ENCODE measurements at regions not wholly inside any gene's neighbourhood (a gene's known extent, or its start where the extent isn't known, plus 50 kb on each side); places are given as distances from the start of the nearest gene placed in this dataset.

DNA sequence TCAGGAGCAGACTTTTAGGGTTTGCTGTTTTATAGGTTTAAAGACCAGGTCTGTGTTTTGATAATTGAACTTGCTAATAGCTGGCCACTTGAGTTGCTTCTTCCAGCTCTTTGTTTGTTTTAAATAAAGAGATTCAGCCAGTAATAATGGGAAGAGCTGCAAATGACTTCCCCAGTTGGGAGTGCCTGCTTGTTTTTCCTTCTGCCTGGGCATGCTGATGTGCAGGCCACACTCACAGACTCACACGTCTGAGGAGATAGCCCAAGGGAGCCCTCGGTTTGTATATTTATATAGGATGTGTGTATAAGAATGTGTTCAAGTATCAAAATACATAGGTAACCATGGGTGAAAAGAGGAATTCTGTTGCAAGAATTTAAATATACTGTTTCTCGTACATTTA lies 78.2 kb upstream of the BOC start:
- no peak for FAIRE-seq
- no peak for DNase-seq (ENCODE audit: extremely low spot score, insufficient read length, low read depth)

DNA sequence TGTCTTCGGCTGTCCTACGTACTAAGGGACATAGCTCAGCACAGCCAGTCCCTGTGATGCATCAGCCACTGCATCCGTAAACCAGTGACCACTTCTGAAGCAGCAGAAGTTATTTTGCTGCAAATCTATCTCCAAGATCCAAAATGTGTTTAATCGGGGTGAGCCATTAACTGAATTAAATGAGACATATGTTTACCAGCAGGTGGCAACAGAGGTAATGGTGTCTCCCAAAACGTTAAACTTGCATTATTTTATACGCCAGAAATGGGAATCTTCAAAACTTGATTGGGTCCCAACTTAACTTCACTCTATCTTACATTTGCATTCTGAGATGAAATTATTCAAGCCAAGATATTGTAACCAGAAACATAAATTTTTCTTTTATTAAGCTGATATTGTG lies 75.3 kb upstream of the BOC start:
- no peak for DNase-seq (ENCODE audit: extremely low spot score, insufficient read length, low read depth)
- FAIRE-seq: peak; percentile 63

DNA sequence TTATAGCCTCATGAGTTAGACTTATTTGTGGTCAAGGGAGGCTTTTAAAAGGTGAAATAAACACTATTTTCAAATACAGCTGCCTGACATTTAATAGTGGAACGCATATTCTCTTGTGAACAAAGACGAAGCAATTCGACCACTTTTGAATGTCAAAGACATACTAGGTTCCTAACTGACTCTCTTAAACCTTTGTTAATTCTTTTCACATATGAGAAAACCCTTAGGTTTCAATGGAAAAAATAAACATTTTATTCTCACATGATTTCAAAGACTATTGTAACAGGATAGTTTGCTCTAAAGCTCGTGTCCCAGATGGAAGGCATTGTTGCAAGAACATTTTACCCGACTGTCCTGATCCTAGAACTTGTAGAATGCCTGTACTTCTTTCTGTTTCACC lies 74.8 kb upstream of the BOC start:
- DNase-seq (ENCODE audit: extremely low spot score, insufficient read length, low read depth) (no peak), FAIRE-seq (no peak)

DNA sequence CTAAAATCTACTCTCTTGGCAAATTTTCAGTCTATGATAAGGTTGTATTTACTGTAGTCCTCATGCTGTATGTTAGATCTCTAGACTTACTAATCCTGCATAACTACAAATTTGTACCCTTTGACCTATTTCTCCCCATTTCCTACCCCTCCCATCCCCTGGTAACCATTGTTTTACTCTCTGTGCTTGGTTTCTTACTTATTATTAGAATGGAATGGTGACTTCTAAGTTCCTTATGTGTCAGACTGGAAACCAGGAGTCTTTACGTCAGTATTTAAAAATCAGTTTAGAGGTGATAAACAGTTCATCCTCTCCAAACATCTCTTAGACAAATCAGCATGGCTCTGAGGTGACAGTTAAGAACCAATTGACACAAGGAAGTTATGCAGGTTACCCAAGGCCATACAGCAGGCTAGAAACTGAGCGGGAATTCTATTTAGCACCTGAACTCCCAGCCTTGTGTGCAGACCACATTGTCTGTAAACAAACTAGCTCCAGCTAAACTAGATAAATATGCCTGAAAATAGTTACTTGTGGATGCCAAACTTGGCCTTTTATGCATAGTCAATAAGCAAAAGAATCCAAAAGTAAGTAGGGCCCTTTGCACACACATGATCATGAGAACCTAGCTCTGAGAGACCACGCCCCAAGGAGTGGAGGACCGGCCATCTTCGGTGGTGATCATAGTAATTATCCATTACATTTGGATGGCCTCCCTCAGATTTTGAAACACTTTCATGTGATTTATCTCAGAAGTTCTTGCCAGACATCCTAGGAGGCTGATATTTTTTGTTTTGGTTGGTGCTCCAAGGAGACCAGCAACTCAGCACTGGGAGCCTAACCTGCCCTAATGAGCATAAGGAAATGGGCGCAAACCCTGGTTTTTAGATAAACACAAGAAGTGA lies 72.3 kb upstream of the BOC start:
- DNase-seq (ENCODE audit: extremely low spot score, insufficient read length, low read depth) (no peak), FAIRE-seq (no peak)

DNA sequence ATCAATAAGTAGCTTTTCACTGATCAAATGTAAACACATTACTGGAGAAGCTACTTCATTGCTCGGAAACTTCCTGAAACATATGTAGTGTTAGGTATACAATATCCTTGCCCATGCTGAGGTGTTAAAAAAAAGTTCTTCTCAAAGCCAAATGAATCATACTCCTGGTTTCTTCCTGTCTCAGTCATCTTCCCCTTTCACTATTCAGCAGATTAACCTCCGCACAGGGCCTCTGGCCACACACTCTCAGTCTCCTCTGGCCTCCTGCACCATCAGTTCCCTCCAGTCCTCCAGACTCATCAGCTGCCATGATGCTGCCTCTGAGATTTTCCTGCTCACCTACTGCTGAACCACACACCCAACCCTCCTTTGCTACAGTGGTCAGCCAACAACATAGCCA lies 70.5 kb upstream of the BOC start:
- no peak for FAIRE-seq
- DNase-seq (ENCODE audit: extremely low spot score, insufficient read length, low read depth): no peak

DNA sequence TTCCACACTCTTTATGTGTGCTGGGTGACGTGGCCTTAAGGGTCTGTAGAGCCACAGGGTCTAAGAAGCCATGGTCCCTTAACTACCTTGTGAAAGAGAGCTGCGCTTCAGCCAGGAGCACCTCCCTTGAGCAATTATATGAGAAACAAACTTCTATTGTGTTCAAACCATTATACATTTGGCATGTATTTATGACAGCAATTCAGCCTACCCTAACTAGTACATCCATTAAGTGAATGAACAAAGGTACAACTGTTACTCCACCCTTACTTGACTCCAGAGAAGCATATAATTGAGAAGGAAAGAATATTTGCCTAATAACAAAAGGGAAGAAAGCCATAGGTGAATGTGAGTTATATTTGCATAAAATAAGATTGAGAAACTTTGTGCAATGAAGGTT lies 69.8 kb upstream of the BOC start:
- DNase-seq (ENCODE audit: extremely low spot score, insufficient read length, low read depth) (no peak), FAIRE-seq (no peak)

DNA sequence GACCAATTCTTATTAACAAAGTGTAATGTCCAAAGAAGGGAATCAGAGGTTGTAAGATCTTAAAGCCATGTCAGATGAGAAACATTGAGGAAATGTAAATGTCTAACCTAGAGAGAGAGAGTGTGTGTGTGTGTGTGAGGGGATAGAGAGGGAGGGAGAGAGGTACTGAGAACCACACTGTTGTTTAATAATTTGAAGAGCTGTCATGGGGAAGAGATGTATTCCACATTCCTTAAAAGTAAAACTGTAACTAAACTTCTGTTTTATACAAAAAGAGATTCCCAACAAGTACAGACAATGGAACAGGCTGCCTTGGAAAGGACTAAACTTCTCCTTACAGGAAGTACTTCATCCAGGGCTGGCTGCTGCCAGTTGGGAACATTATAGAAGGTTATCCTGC lies 68.9 kb upstream of the BOC start:
- FAIRE-seq: no peak
- DNase-seq (ENCODE audit: extremely low spot score, insufficient read length, low read depth): no peak

DNA sequence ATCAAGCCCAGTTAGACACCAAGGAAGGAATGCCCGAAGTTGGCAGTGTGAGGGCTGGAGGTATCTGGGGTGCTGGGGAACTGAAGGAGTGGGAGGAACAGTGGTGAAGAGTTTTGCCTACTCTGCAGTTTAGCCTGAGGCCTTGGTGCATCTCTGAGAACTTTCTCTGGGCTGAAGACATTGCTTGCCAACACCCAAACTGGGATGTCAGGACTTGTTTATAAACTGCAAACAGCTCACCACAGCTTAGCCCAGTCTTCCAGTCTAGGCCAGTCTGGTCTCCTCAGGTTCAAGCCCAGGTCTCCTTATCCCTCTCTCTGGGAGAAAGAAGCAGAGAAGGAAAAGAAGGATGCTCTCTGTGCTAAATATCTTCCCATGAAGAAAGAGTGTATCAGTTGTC lies 68.0 kb upstream of the BOC start:
- DNase-seq (ENCODE audit: extremely low spot score, insufficient read length, low read depth) (no peak), FAIRE-seq (no peak)

DNA sequence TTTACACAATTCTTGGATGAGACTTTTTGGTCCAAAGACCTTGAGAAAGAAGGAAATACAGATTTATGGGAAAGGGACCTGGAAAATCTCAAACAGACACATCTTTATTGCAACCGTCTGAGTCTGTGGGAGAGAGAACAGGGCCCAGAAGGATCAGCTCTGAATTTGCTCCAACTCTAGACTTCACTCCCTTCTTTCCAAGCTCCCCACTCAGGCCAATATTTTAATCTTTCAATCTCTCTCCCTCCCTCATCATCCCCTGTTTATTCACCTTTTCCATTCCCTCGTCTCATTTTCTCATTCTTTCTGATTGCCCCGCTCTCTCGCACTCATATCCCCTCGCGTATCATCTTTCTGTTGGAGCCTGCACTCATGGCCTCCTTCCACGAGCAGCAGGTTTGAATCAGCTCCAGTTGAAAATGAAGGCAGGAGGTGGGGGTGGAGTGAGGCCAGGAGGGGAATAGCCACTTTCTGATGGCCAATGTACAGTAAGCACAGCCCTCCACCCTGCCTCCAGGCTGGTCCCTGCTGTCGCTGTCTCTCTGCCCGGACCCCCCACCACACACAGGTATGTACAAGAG lies 63.6 kb upstream of the BOC start:
- DNase-seq (ENCODE audit: extremely low spot score, insufficient read length, low read depth) (no peak), FAIRE-seq (no peak)

DNA sequence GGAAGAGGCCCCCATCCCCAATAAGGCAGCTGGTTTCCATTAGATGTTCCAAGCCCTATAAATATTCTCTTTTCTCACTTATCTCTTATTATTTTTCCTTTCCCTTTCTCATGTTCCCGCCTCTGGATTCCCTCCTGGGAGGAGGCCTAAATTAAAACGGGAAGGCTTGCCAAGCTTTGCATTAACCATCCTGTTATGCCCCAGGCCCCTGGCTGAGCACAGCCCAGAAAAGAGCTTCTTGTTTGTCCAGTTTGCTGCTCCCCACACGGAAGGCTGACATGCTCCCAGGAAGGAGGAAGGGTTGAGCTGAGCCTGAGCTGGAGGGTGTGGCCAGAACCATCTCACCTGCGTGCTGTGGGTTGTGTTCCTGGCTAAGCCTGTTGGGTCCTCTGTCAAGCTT lies 63.1 kb upstream of the BOC start:
- FAIRE-seq (no peak), DNase-seq (ENCODE audit: extremely low spot score, insufficient read length, low read depth) (no peak)

DNA sequence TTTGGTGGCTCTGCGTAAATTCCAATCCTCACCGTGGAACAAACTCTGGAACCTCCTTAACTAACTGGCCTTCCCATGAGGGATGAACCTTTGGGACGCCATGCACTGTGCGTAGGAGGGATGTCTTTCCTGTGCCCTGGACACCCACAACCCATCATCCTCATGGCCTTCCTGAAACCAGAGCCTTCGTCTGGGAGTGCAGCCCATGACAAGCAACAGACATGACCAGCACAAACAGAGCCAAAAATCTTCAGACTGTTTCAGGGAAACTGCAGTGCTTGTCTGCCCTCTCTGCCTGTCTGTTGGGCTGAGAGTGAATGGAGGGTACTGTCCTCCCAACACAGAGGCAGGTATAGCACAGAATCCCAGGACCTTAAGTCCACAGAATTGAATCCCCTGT lies 61.1 kb upstream of the BOC start:
- FAIRE-seq (no peak), DNase-seq (ENCODE audit: extremely low spot score, insufficient read length, low read depth) (no peak)

DNA sequence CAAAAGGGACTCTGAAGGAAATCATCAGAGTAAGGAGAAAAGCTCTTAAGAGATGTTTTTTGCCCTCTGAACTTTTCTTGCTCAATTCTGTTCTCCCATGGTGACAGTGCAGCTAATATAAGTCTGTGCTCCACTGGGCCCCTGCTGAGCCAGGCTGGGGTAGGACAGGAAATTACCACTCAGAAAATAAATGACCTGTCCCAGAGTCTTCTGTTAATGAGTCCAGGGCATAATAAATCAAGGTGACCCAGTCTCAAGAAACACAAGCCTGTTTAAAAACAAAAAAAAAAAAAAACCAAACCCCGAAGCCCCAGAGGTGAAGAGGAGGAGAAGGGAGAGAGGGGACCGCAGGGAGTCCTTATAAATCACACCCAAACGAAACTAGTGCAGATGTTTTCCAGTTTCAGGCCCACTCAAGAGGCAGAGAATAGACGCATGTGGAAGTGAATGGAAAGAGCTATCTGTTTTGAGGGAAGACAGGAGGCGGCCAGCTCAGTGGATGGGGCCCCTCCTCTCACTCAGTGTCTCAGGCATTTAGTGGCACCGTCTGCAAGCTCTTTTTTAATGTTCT lies 59.8 kb upstream of the BOC start:
- FAIRE-seq (no peak), DNase-seq (ENCODE audit: extremely low spot score, insufficient read length, low read depth) (no peak)

DNA sequence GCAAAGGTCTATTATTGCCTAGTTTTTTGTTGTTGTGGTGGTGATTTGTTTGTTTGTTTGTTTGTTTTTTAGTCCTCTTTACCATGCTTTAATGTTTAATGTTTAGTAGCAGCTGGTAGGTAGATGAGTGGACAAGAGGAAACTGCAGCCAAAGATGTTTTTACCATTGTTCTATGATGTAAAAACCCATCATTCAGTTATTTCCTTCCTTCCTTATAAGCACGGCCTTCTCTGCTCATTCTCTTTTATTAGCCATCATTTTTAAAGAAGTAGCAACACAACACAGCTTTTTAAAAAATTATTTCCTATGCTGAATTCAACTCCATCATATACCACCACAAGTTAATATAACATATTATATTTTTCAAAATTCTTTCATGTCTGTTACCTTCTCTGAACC lies 58.5 kb upstream of the BOC start:
- FAIRE-seq: no peak
- DNase-seq (ENCODE audit: extremely low spot score, insufficient read length, low read depth): no peak

DNA sequence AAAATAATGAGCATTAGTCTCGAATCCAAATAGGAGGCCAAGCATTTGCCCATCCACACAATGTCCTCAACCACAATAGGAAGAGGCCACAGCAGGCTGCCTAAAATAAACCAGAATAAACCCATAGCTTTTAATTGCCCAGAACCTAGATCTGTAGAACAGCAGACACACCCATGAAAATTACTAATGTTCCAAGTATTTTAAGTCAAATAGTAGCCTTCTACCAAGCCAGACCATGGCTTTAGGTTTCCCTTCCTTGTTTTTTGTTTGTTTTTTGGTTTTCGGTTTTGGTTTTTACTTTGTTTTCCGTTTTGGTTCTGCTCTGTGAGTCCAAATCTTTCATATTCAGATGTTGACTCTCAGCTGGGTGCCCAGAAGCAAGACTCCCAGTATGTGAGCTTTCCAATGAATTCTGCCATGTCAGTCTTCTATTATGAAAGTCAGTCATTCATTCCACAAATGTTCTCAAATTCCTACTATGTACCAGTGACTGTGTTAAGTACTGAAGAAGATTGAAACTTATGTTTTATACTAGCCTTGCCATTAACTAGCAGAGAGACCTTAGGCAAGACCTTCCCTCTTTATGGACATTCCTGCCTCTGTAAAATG lies 57.8 kb upstream of the BOC start:
- peak; percentile 85 for FAIRE-seq
- DNase-seq (ENCODE audit: extremely low spot score, insufficient read length, low read depth): no peak

DNA sequence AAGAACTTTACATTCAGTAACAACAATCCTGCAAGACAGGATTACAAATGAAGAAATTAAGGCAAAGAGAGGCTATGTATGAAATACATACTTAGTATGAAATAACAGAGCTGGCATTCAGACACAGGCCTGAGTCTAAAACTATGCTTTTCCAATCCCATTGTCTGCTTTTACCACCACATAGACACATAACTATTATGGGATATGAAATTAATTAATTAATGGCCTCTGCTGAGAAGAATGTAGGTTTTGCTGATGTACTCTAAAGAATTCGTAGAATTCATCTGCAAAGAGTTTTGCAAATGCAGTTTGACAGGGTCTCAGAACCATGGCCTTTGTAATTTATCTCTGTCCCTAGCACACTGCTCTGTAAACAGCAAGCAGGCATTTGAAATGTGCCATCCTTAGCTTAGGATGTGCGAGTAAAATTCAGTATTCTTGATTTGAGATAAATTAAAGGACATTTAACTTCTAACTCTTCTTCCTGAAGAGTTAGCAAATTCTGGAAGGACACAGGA lies 54.5 kb upstream of the BOC start:
- no peak for FAIRE-seq
- no peak for DNase-seq (ENCODE audit: extremely low spot score, insufficient read length, low read depth)

DNA sequence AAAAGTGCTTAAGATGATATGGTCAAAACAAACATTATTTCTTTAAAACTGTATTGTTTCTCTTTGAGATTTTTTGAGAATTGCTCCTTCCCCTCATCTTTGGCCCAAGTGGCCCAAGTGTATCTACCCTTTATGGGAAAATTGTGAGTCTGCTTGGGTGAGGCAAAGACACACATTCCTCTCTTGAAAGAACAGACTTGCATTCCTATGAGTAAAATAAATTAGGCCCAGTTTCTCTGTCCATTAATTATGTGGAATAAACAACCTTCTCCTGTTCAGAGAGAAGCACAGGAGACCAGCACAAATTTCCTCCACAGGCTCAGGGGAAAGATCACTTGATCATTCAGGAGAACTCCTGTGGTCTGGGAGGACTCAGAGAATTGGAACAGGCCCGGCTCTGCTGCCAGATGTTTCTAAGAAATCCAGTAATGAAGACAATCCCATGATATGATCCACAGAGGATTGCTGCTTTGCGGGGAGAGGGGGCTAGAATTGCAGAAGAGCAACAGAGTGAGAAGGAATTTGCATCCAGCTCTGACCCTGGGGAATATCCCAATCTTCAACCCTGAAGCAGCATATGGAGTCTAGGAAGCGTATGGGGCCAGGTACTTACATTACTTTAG lies 53.8 kb upstream of the BOC start:
- FAIRE-seq (no peak), DNase-seq (ENCODE audit: extremely low spot score, insufficient read length, low read depth) (no peak)

DNA sequence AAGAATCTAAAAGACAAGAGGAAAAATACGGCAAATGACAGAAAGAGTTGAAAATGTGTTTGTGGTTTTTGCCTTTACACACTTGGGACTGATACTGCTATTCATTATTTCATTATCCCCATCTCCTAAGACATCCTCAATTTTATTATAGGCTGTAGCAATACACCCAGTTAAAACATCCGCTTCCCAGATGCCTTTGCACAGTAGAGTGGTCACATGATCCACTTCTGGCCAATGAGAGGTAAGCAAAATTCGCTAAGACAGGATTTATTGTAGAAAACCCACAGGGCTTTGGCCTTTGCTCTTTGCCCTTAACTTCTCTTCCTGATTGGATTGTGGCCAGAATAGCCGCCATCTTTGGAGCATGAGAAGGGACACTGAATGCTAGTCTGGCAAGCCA lies 53.2 kb upstream of the BOC start:
- DNase-seq (ENCODE audit: extremely low spot score, insufficient read length, low read depth) (no peak), FAIRE-seq (no peak)
